ENCODE measurements at regions not wholly inside any gene's neighbourhood (a gene's known extent, or its start where the extent isn't known, plus 50 kb on each side); places are given as distances from the start of the nearest gene placed in this dataset.

DNA sequence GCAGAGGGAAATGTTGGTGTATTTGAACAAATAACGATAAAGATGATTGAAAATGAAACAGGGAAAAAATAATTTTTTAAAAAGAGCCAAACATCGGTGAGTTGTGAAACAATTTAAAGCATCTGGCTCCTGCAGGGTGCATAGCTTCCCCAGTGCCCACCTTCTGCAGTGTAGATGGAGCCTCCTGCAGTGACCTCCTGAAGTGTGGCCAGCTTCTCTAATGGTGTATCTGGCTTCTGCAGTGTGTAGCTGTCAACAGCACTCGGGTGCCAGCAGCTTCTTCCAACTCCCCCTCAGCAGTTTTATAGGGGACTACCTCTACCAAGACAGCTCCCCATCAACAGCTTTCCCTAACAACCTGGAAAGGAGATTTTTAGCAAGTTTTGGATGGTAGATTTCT lies 279.4 kb upstream of the SEMA6A start:
- peak overlapping the region; percentile 78; the same call in 1 of the 2 replicates for H3K27ac Mint-ChIP-seq
- ChIA-PET CTCF (interaction anchor here (1.3 kb wide), 1 partner anchor 97 kb away, joined by 4 read pairs; no protein-coding TSS in a partner anchor), POLR2A (interaction anchor here (0.6 kb wide), 1 partner anchor 39 kb away, joined by 3 read pairs; no protein-coding TSS in a partner anchor)
- no peaks in the 10 kb centered on the region for H3K9me3 Mint-ChIP-seq
- H3K27me3 Mint-ChIP-seq (ENCODE audit: low read depth), result no peaks in the 10 kb centered on the region
- no peak for DNase-seq (ENCODE audit: low spot score)
- H3K36me3 Mint-ChIP-seq, result no peaks in the 10 kb centered on the region
- H3K4me3 Mint-ChIP-seq, result no peak overlapping the region
- TF ChIP-seq, protein P1, sequence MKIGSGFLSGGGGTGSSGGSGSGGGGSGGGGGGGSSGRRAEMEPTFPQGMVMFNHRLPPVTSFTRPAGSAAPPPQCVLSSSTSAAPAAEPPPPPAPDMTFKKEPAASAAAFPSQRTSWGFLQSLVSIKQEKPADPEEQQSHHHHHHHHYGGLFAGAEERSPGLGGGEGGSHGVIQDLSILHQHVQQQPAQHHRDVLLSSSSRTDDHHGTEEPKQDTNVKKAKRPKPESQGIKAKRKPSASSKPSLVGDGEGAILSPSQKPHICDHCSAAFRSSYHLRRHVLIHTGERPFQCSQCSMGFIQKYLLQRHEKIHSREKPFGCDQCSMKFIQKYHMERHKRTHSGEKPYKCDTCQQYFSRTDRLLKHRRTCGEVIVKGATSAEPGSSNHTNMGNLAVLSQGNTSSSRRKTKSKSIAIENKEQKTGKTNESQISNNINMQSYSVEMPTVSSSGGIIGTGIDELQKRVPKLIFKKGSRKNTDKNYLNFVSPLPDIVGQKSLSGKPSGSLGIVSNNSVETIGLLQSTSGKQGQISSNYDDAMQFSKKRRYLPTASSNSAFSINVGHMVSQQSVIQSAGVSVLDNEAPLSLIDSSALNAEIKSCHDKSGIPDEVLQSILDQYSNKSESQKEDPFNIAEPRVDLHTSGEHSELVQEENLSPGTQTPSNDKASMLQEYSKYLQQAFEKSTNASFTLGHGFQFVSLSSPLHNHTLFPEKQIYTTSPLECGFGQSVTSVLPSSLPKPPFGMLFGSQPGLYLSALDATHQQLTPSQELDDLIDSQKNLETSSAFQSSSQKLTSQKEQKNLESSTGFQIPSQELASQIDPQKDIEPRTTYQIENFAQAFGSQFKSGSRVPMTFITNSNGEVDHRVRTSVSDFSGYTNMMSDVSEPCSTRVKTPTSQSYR (CRISPR knock-in tag; IDR thresholded peaks at IDR 0.05), result no peak
- peak; percentile 50; the same call in 1 of the 2 replicates for TF ChIP-seq ZNF423 (CRISPR knock-in tag; IDR thresholded peaks at IDR 0.05)
- H3K4me1 Mint-ChIP-seq, result peaks cover 63% of the 10 kb centered on the region
- ATAC-seq, result peak; percentile 43

DNA sequence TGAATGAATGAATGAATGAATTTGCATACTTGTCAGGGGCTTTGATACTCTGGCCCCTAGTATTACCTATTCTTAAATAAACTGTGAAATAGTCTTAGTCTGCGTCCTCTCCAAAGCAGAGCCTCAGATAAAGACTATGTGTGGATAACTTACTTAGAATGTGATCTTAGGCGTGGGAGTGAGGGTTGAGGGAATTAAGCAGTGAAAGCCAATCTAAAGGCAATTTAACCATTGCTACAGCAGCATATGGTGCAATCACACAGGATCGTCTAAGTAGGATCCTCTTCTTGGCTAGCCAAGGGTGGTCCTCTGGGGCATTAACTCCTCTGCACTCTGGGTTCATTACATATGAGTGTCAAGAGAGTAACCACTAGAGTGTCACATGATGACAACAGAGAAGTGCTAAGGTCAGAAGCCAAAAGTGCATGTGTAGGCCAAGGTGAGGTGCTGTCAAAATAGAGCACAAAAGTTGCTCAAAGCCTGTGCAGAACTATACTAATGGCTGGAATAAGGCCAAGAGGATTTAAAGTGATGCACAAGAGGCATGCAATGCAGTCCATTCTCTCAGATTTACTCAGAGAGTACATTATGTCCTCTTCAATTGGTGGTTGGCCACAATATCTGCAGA lies 274.4 kb upstream of the SEMA6A start:
- ChIA-PET CTCF (no interaction called here), POLR2A (no interaction called here)
- no peak for TF ChIP-seq HMGXB4 (CRISPR knock-in tag; IDR thresholded peaks at IDR 0.05)
- TF ChIP-seq PRRX2 (CRISPR knock-in tag; IDR thresholded peaks at IDR 0.05), result no peak
- TF ChIP-seq, protein P2, sequence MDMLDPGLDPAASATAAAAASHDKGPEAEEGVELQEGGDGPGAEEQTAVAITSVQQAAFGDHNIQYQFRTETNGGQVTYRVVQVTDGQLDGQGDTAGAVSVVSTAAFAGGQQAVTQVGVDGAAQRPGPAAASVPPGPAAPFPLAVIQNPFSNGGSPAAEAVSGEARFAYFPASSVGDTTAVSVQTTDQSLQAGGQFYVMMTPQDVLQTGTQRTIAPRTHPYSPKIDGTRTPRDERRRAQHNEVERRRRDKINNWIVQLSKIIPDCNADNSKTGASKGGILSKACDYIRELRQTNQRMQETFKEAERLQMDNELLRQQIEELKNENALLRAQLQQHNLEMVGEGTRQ (CRISPR knock-in tag; IDR thresholded peaks at IDR 0.05), result 0 out of 2 replicates have a peak, but pooled peaks have one; percentile 15
- no peak for TF ChIP-seq MYBL2 (CRISPR knock-in tag; IDR thresholded peaks at IDR 0.05)
- no peak for TF ChIP-seq TP53 (CRISPR knock-in tag; IDR thresholded peaks at IDR 0.05)
- no peak for TF ChIP-seq SOX15 (CRISPR knock-in tag; IDR thresholded peaks at IDR 0.05)
- no peak for DNase-seq (ENCODE audit: low spot score)
- H3K27me3 Mint-ChIP-seq (ENCODE audit: low read depth), result no peaks in the 10 kb centered on the region
- H3K9me3 Mint-ChIP-seq, result peaks cover 2% of the 10 kb centered on the region; the same call in 1 of the 2 replicates
- no peaks in the 10 kb centered on the region for H3K36me3 Mint-ChIP-seq
- H3K4me3 Mint-ChIP-seq, result no peak overlapping the region
- no peak overlapping the region for H3K27ac Mint-ChIP-seq
- ATAC-seq, result no peak
- peaks cover 36% of the 10 kb centered on the region for H3K4me1 Mint-ChIP-seq

- CTCF ChIA-PET, result no interaction called here
- no peaks in the 10 kb centered on the region for H3K36me3 Mint-ChIP-seq
- H3K27me3 Mint-ChIP-seq (ENCODE audit: low read depth), result no peaks in the 10 kb centered on the region
- H3K4me1 Mint-ChIP-seq, result peaks cover 30% of the 10 kb centered on the region
- no peak overlapping the region for H3K27ac Mint-ChIP-seq
- POLR2A ChIA-PET, result no interaction called here
- H3K4me3 Mint-ChIP-seq, result no peak overlapping the region
- no peak for ATAC-seq
- H3K9me3 Mint-ChIP-seq, result peaks cover 2% of the 10 kb centered on the region; the same call in 1 of the 2 replicates
- no peak for DNase-seq (ENCODE audit: low spot score)
- TF ChIP-seq, protein P3, sequence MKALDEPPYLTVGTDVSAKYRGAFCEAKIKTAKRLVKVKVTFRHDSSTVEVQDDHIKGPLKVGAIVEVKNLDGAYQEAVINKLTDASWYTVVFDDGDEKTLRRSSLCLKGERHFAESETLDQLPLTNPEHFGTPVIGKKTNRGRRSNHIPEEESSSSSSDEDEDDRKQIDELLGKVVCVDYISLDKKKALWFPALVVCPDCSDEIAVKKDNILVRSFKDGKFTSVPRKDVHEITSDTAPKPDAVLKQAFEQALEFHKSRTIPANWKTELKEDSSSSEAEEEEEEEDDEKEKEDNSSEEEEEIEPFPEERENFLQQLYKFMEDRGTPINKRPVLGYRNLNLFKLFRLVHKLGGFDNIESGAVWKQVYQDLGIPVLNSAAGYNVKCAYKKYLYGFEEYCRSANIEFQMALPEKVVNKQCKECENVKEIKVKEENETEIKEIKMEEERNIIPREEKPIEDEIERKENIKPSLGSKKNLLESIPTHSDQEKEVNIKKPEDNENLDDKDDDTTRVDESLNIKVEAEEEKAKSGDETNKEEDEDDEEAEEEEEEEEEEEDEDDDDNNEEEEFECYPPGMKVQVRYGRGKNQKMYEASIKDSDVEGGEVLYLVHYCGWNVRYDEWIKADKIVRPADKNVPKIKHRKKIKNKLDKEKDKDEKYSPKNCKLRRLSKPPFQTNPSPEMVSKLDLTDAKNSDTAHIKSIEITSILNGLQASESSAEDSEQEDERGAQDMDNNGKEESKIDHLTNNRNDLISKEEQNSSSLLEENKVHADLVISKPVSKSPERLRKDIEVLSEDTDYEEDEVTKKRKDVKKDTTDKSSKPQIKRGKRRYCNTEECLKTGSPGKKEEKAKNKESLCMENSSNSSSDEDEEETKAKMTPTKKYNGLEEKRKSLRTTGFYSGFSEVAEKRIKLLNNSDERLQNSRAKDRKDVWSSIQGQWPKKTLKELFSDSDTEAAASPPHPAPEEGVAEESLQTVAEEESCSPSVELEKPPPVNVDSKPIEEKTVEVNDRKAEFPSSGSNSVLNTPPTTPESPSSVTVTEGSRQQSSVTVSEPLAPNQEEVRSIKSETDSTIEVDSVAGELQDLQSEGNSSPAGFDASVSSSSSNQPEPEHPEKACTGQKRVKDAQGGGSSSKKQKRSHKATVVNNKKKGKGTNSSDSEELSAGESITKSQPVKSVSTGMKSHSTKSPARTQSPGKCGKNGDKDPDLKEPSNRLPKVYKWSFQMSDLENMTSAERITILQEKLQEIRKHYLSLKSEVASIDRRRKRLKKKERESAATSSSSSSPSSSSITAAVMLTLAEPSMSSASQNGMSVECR (CRISPR knock-in tag; IDR thresholded peaks at IDR 0.05; ENCODE audit: borderline replicate concordance), result no peak
- TF ChIP-seq STAT6 (CRISPR knock-in tag; conservative IDR thresholded peaks at IDR 0.05; ENCODE audit: low read depth), result no peak
- no peak for TF ChIP-seq ATF2 (CRISPR knock-in tag; IDR thresholded peaks at IDR 0.05; ENCODE audit: borderline replicate concordance, low read depth)
- no peak for TF ChIP-seq NFYB (CRISPR knock-in tag; conservative IDR thresholded peaks at IDR 0.05; ENCODE audit: low read depth)
- no peak for TF ChIP-seq ZNF671 (CRISPR knock-in tag; IDR thresholded peaks at IDR 0.05)
- no peak for TF ChIP-seq E2F1 (CRISPR knock-in tag; IDR thresholded peaks at IDR 0.05)
Measured at GRCh38 chr5:116847960-116848359, 273.3 kb upstream of the SEMA6A start.
